HepG2 (cell line): ENCODE measurements at regions not wholly inside any gene's neighbourhood (a gene's known extent, or its start where the extent isn't known, plus 50 kb on each side); places are given as distances from the start of the nearest gene placed in this dataset.

Experiments
- ATAC-seq: fragments of 200-7000 bp; cut with Tn5 transposase; 3 replicates; pipeline ENCODE4 v1.9.1; 2020; ENCODE audit warnings: mild to moderate bottlenecking, moderate library complexity
- BruUV-seq: library from RNA; stranded (reverse); fragments of 400-500 nt; replicated peaks from 2 replicates; lab custom pipeline; 2021; lab: Mats Ljungman, UMichigan
- CTCF ChIA-PET: fragments of 300-600 bp; formaldehyde crosslinking; extraction: SDS; loops from one replicate; lab custom pipeline; 2021; ENCODE audit warnings: low total read pairs, inconsistent platforms, low intra/inter-chr PET ratio; lab: Yijun Ruan, JAX
- POLR2A ChIA-PET: fragments of 350-600 bp; sonication (Branson Sonifier 250); formaldehyde crosslinking; loops from one replicate; lab custom pipeline; 2020; ENCODE audit warnings: antibody characterized with exemption, inconsistent platforms; lab: Yijun Ruan, JAX
- DNase-seq: peaks from one replicate; pipeline ENCODE4 v3.0.0-alpha.2; 2015; ENCODE audit warnings: low spot score
- FAIRE-seq: peaks from 3 replicates; lab custom pipeline; 2011; peaks lifted over from hg19 to GRCh38; lab: Jason Lieb, UNC
- H2AFZ ChIP-seq: one replicate; pipeline ENCODE4 v1.6.1; 2011; ENCODE audit warnings: low read length, inconsistent platforms
- H3K27ac ChIP-seq: fragments of 300-600 bp; 3 replicates; pipeline ENCODE4 v1.8.0; 2011; ENCODE audit warnings: mixed run types, mild to moderate bottlenecking, mixed read lengths, low read length, inconsistent platforms; ENCODE audit not compliant: insufficient read depth; ENCODE audit errors: extremely low read length
- H3K27me3 ChIP-seq, 2 experiments: fragments of 200-600 bp in 1 of 2; 2 replicates in 1 of 2; 3 replicates in 1 of 2; pipeline versions ENCODE4 v1.6.0 to v1.8.0; 2011; ENCODE audit warnings: low read length in 2 of 2, mild to moderate bottlenecking in 2 of 2, moderate library complexity in 2 of 2, inconsistent platforms in 1 of 2; ENCODE audit not compliant: insufficient read depth in 2 of 2, control insufficient read depth in 1 of 2
- H3K36me3 ChIP-seq, 2 experiments: fragments of 200-600 bp in 1 of 2; replicated peaks in 1 of 2; 2 replicates in 1 of 2; 3 replicates in 1 of 2; pipeline versions ENCODE4 v1.5.1 to v1.8.0; 2011; ENCODE audit warnings: low read length in 2 of 2, inconsistent platforms in 1 of 2; ENCODE audit not compliant: insufficient read depth in 2 of 2, control insufficient read depth in 1 of 2
- H3K4me1 ChIP-seq: 2 replicates; pipeline ENCODE4 v1.5.1; 2012; ENCODE audit warnings: low read length, inconsistent platforms; ENCODE audit not compliant: insufficient read depth
- H3K4me2 ChIP-seq: 2 replicates; pipeline ENCODE4 v1.6.0; 2011; ENCODE audit warnings: low read depth, low read length, inconsistent platforms
- H3K4me3 ChIP-seq, 3 experiments: fragments of 200-600 bp in 1 of 3; sonication (generic), shearing (Covaris generic) in 1 of 3; replicated peaks in 1 of 3; 2 replicates each; pipeline ENCODE4 v1.5.1; 2011 to 2016; ENCODE audit warnings: low read length in 3 of 3, inconsistent platforms in 2 of 3, low read depth in 2 of 3, mild to moderate bottlenecking in 2 of 3, control low read depth in 1 of 3, mixed read lengths in 1 of 3; ENCODE audit not compliant: insufficient read depth in 1 of 3
- H3K79me2 ChIP-seq: one replicate; pipeline ENCODE4 v1.6.1; 2011; ENCODE audit warnings: low read length, inconsistent platforms; ENCODE audit not compliant: insufficient read depth
- H3K9ac ChIP-seq: 2 replicates; pipeline ENCODE4 v1.6.0; 2011; ENCODE audit warnings: mild to moderate bottlenecking, low read depth, low read length, inconsistent platforms; ENCODE audit not compliant: insufficient read depth
- H3K9me3 ChIP-seq: 2 replicates; pipeline ENCODE4 v1.5.1; 2012; ENCODE audit warnings: mild to moderate bottlenecking, low read length
- H4K20me1 ChIP-seq: 2 replicates; pipeline ENCODE4 v1.6.0; 2011; ENCODE audit warnings: inconsistent platforms, mild to moderate bottlenecking, low read length, moderate library complexity; ENCODE audit not compliant: insufficient read depth
- RFXANK ChIP-seq: IDR thresholded peaks from 2 replicates; pipeline ENCODE4 v1.6.1; 2016
- RXRA ChIP-seq: sonication (generic); formaldehyde crosslinking; IDR thresholded peaks from 2 replicates; pipeline ENCODE4 v1.5.1; 2020; ENCODE audit warnings: missing genetic modification reagents
- SMAD9 ChIP-seq: sonication (generic); formaldehyde crosslinking; IDR thresholded peaks from 2 replicates; pipeline ENCODE4 v1.5.1; 2020; ENCODE audit warnings: mild to moderate bottlenecking, missing genetic modification reagents
- SRF ChIP-seq: IDR thresholded peaks from 2 replicates; pipeline ENCODE4 v1.6.1; 2011; ENCODE audit warnings: mild to moderate bottlenecking, low read depth, low read length, moderate library complexity
- TAF15 ChIP-seq: fragments of 200-400 bp; formaldehyde crosslinking; IDR thresholded peaks from one replicate; pipeline ENCODE4 v1.6.1; 2018; ENCODE audit warnings: mild to moderate bottlenecking, low read depth, low read length; ENCODE audit not compliant: poor library complexity, severe bottlenecking
- ZFP41 ChIP-seq: sonication (generic); formaldehyde crosslinking; IDR thresholded peaks from 2 replicates; pipeline ENCODE4 v1.4.0; 2020; ENCODE audit warnings: mild to moderate bottlenecking, missing genetic modification reagents, borderline replicate concordance
- ZFP90 ChIP-seq: sonication (generic); formaldehyde crosslinking; IDR thresholded peaks from 2 replicates; pipeline ENCODE4 v1.8.0; 2022; ENCODE audit warnings: missing genetic modification reagents, mild to moderate bottlenecking, inconsistent platforms, borderline replicate concordance
- ZNF430 ChIP-seq: sonication (generic); formaldehyde crosslinking; IDR thresholded peaks from 2 replicates; pipeline ENCODE4 v1.9.0; 2021; ENCODE audit warnings: mild to moderate bottlenecking, missing genetic modification reagents
- ZNF598 ChIP-seq: sonication (generic); formaldehyde crosslinking; IDR thresholded peaks from 2 replicates; pipeline ENCODE4 v1.5.1; 2020; ENCODE audit warnings: mild to moderate bottlenecking, missing genetic modification reagents, borderline replicate concordance
- ZNF607 ChIP-seq: sonication (generic); formaldehyde crosslinking; IDR thresholded peaks from 2 replicates; pipeline ENCODE4 v1.5.1; 2020; ENCODE audit warnings: missing genetic modification reagents, mild to moderate bottlenecking, borderline replicate concordance
- ZNF619 ChIP-seq: sonication (generic); formaldehyde crosslinking; IDR thresholded peaks from 2 replicates; pipeline ENCODE4 v1.4.0; 2020; ENCODE audit warnings: mild to moderate bottlenecking, missing genetic modification reagents
- ZNF781 ChIP-seq: sonication (generic); formaldehyde crosslinking; IDR thresholded peaks from 2 replicates; pipeline ENCODE4 v1.5.1; 2020; ENCODE audit warnings: borderline replicate concordance, mild to moderate bottlenecking, missing genetic modification reagents; ENCODE audit errors: not compliant biosample characterization
- ZNF788 ChIP-seq: sonication (generic); formaldehyde crosslinking; IDR thresholded peaks from 2 replicates; pipeline ENCODE4 v1.5.0; 2020; ENCODE audit warnings: mild to moderate bottlenecking, missing genetic modification reagents, borderline replicate concordance
- WGBS: methylation state at CpG from one replicate; pipeline ENCODE4 v1.1.6; 2017; ENCODE audit warnings: low lambda C conversion rate; 5-methylcytosine and 5-hydroxymethylcytosine counted together
- in situ Hi-C: cut with HindIII; loops from 2 replicates; pipeline ENCODE4 v1.10.0; 2017; ENCODE audit warnings: low pct_unique_long_range_greater_than_20kb; ENCODE audit not compliant: extremely low pct_ligation_motif_present
- intact Hi-C: fragments of 100-400 bp; cut with micrococcal nuclease; formaldehyde crosslinking; loops from one replicate; pipeline ENCODE4 v1.10.0; 2022; ENCODE audit not compliant: unreplicated experiment
- TF ChIP-seq, protein P1 (sequence below): sonication (generic); formaldehyde crosslinking; IDR thresholded peaks from 2 replicates; pipeline ENCODE4 v1.8.1; 2023; ENCODE audit warnings: mild to moderate bottlenecking, missing genetic modification reagents, borderline replicate concordance
- TF ChIP-seq, protein P2 (sequence below): sonication (generic); formaldehyde crosslinking; IDR thresholded peaks from 2 replicates; pipeline ENCODE4 v1.9.0; 2021; ENCODE audit warnings: missing genetic modification reagents, borderline replicate concordance
- TF ChIP-seq, protein P3 (sequence below): sonication (generic); formaldehyde crosslinking; IDR thresholded peaks from 2 replicates; pipeline ENCODE4 v1.4.0; 2020; ENCODE audit warnings: missing genetic modification reagents

GRCh38 chr7:55272328-55272727 lies 92.8 kb upstream of the LANCL2 start (continued):
- no peak for TF ChIP-seq ZNF430
- TF ChIP-seq ZFP90 (CRISPR knock-in tag): no peak

GRCh38 chr7:55273186-55273980 lies 91.8 kb upstream of the LANCL2 start:
- in situ Hi-C loops (loop anchor here (10.0 kb wide), 1 partner anchor 321 kb away; no protein-coding TSS in a partner anchor), intact Hi-C loops (no loop called here)
- BruUV-seq: no TSS peak
- no peak overlapping the region for H3K4me2 ChIP-seq
- no peak for DNase-seq
- 40% methylated on average over 2 of the region's 14 CpGs for WGBS
- no peak for FAIRE-seq
- H3K4me1 ChIP-seq: no peaks in the 10 kb centered on the region
- H3K27me3 ChIP-seq: peaks cover 3 to 50% of the 10 kb centered on the region in 2 experiments; a peak in 4 of 5 replicates
- no peak for ATAC-seq
- H2AFZ ChIP-seq: no peak overlapping the region
- H3K36me3 ChIP-seq: no peaks in the 10 kb centered on the region
- ChIA-PET POLR2A (no interaction called here), CTCF (no interaction called here)
- no peaks in the 10 kb centered on the region for H4K20me1 ChIP-seq
- no peaks in the 10 kb centered on the region for H3K79me2 ChIP-seq
- no peak overlapping the region for H3K27ac ChIP-seq
- H3K9me3 ChIP-seq: no peaks in the 10 kb centered on the region
- H3K9ac ChIP-seq: no peak overlapping the region
- H3K4me3 ChIP-seq: no peak overlapping the region
- TF ChIP-seq, protein P1, sequence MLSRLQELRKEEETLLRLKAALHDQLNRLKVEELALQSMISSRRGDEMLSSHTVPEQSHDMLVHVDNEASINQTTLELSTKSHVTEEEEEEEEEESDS (CRISPR knock-in tag): no peak
- TF ChIP-seq RXRA (CRISPR knock-in tag) (no peak), SRF (no peak), TAF15 (no peak), SMAD9 (CRISPR knock-in tag) (no peak), ZNF788 (no peak), RFXANK (CRISPR knock-in tag) (no peak), ZNF619 (CRISPR knock-in tag) (no peak), ZFP41 (CRISPR knock-in tag) (no peak), ZNF781 (no peak), ZNF598 (CRISPR knock-in tag) (no peak), ZNF607 (no peak)
- TF ChIP-seq, protein P2, sequence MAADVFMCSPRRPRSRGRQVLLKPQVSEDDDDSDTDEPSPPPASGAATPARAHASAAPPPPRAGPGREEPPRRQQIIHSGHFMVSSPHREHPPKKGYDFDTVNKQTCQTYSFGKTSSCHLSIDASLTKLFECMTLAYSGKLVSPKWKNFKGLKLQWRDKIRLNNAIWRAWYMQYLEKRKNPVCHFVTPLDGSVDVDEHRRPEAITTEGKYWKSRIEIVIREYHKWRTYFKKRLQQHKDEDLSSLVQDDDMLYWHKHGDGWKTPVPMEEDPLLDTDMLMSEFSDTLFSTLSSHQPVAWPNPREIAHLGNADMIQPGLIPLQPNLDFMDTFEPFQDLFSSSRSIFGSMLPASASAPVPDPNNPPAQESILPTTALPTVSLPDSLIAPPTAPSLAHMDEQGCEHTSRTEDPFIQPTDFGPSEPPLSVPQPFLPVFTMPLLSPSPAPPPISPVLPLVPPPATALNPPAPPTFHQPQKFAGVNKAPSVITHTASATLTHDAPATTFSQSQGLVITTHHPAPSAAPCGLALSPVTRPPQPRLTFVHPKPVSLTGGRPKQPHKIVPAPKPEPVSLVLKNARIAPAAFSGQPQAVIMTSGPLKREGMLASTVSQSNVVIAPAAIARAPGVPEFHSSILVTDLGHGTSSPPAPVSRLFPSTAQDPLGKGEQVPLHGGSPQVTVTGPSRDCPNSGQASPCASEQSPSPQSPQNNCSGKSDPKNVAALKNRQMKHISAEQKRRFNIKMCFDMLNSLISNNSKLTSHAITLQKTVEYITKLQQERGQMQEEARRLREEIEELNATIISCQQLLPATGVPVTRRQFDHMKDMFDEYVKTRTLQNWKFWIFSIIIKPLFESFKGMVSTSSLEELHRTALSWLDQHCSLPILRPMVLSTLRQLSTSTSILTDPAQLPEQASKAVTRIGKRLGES (CRISPR knock-in tag): no peak
- TF ChIP-seq, protein P3, sequence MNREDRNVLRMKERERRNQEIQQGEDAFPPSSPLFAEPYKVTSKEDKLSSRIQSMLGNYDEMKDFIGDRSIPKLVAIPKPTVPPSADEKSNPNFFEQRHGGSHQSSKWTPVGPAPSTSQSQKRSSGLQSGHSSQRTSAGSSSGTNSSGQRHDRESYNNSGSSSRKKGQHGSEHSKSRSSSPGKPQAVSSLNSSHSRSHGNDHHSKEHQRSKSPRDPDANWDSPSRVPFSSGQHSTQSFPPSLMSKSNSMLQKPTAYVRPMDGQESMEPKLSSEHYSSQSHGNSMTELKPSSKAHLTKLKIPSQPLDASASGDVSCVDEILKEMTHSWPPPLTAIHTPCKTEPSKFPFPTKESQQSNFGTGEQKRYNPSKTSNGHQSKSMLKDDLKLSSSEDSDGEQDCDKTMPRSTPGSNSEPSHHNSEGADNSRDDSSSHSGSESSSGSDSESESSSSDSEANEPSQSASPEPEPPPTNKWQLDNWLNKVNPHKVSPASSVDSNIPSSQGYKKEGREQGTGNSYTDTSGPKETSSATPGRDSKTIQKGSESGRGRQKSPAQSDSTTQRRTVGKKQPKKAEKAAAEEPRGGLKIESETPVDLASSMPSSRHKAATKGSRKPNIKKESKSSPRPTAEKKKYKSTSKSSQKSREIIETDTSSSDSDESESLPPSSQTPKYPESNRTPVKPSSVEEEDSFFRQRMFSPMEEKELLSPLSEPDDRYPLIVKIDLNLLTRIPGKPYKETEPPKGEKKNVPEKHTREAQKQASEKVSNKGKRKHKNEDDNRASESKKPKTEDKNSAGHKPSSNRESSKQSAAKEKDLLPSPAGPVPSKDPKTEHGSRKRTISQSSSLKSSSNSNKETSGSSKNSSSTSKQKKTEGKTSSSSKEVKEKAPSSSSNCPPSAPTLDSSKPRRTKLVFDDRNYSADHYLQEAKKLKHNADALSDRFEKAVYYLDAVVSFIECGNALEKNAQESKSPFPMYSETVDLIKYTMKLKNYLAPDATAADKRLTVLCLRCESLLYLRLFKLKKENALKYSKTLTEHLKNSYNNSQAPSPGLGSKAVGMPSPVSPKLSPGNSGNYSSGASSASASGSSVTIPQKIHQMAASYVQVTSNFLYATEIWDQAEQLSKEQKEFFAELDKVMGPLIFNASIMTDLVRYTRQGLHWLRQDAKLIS (CRISPR knock-in tag): no peak
